D721Med (cell line): ENCODE measurements at regions not wholly inside any gene's neighbourhood (a gene's known extent, or its start where the extent isn't known, plus 50 kb on each side); places are given as distances from the start of the nearest gene placed in this dataset.

Experiments
- DNase-seq: peaks from one replicate; pipeline ENCODE4 v3.0.0; 2011; ENCODE audit warnings: low spot score; ENCODE audit not compliant: insufficient read length
- FAIRE-seq: peaks from 2 replicates; lab custom pipeline; 2011; peaks lifted over from hg19 to GRCh38; lab: Jason Lieb, UNC
- TF ChIP-seq, protein P1 (sequence below): IDR thresholded peaks from 2 replicates; pipeline ENCODE4 v1.5.1; 2012; ENCODE audit warnings: mild to moderate bottlenecking, control low read depth; ENCODE audit not compliant: insufficient read depth; ENCODE audit errors: missing control alignments

DNA sequence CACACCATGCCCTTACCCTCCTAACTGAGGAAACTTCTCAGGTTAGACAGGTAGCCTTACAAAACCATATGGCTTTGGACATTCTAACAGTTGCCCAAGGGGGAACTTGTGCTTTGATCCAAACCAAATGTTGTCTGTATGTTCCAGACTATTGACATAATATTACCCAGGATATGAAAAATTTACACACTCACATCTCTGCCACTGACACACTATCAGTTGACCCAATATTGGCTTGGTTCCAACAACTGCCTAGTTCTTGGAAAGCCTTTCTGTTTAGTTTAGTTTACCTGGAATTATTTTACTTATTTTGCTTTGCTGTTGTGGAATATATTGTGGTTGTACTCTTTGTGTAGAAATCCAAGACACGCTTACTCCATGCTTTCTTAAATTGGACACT lies 178.4 kb downstream of the RNF152 start:
- peak; percentile 69 for FAIRE-seq

DNA sequence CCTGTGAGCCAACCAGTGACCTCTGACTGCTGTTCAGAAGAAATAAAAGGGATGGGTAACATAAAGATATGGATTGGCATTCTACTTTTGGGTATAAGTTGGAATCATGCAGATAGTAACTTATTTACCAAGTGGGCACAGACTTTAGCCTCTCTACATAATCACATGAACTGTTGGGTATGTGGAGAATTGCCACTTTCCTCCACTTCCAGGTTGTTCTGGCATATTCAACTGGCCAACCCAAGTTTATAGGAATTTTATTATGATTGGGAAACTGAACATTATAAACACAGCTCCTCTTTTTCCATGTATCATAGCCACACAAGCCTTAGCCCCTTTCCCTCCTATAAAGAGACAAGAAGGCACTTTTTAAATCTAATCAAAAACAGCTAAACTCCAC lies 179.3 kb downstream of the RNF152 start:
- DNase-seq (no peak), FAIRE-seq (no peak)
- TF ChIP-seq, protein P1, sequence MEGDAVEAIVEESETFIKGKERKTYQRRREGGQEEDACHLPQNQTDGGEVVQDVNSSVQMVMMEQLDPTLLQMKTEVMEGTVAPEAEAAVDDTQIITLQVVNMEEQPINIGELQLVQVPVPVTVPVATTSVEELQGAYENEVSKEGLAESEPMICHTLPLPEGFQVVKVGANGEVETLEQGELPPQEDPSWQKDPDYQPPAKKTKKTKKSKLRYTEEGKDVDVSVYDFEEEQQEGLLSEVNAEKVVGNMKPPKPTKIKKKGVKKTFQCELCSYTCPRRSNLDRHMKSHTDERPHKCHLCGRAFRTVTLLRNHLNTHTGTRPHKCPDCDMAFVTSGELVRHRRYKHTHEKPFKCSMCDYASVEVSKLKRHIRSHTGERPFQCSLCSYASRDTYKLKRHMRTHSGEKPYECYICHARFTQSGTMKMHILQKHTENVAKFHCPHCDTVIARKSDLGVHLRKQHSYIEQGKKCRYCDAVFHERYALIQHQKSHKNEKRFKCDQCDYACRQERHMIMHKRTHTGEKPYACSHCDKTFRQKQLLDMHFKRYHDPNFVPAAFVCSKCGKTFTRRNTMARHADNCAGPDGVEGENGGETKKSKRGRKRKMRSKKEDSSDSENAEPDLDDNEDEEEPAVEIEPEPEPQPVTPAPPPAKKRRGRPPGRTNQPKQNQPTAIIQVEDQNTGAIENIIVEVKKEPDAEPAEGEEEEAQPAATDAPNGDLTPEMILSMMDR: no peak

More for the DNA sequence above, 178.4 kb downstream of the RNF152 start:
- no peak for DNase-seq
- TF ChIP-seq, protein P1: no peak

DNA sequence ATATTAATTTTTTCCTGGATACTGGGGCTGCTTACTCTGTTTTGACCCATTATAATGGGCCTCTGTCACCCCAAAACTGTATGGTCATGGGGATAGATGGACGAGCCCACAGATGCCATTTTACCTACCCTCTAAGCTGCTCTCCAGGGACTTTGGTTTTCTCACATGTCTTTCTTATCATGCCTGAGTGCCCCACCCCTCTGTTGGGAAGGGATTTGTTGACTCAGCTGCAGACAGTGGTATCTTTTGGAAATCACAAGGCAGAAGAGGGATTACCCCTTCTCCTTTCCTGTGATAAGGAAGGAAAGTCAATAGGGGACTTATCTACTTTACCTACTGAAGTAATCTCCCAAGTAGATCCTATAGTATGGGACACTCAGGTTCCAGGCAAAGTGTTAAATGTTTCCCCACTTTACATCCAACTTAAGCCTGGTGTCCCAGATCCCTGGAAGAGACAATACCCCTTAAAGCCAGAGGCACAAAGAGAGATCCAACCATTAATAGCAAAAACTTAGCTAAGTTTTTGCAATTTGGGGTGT lies 182.7 kb downstream of the RNF152 start:
- TF ChIP-seq, protein P1: no peak
- peak; percentile 55 for FAIRE-seq
- no peak for DNase-seq

DNA sequence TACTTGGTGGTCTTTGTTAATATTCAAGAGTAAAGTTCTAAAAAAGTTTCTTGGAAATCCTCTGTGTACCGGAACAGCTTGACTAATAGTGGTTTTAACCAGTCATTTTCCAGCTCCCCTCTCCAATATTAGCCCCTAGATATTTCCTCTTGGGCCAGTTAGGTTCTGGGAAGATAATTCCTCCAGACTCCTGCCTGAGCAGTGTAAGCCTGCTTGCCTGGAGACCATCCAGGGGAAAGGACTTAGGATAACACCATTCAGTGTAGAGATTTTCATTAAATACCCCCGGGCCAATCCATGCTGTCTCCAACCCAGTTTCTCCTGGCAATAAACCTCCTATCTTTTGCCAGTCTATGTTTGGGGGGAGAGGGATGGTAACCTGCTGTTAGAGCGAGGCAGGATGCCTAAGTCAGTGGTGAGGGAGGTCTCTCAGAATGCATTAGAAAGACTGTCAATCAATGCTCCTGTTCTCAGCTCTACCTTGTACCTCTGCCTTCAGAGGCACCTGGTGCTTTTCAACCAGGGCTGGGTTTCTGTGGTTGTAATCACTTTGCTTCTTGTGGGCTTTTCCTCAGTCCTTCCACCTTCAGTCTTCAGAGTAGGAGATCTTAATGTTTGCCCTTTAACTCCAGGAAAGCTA lies 186.4 kb downstream of the RNF152 start:
- TF ChIP-seq, protein P1: no peak
- FAIRE-seq (peak; percentile 73), DNase-seq (no peak)

DNA sequence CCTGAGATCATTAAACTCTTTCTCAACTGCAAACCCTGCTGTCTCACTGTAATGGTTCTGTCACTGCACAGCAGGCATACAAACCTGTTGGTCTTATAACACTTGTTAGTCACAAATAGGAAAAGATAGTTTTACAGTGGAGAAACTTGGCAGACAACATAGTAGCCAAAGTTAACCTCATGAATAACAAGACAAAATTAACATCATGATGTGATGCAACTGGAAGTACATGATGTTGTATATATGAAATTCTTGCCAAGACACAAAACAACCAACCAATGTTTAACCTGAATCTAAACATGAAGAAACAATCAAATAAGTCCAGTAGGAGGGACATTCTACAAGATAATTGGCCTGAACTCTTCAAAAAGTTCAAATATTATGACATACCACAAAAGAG lies 189.3 kb downstream of the RNF152 start:
- FAIRE-seq (peak; percentile 94), DNase-seq (no peak)
- TF ChIP-seq, protein P1: no peak

DNA sequence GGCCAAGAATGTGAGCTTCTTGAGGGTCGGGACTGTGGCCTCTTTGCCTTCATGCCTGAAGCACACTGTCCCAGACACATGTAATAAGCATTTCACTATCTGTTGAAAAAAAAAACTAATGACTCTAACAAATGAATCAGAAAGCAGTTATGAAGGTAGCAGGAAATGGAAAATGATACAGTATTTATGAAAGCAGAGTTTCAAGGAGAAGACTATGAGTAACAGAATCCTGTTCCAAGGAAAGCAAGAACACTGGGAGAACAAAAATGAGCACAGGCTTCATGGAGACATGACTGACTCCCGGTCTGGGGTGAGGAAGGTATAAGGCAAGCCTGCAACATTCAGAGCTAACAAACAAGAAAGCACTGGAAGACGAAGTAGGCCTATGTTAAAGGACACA lies 190.8 kb downstream of the RNF152 start:
- FAIRE-seq (peak; percentile 25), DNase-seq (no peak)
- TF ChIP-seq, protein P1: no peak
